SKM-1 treated with dmso at 0.1 percent for 144 hours (cell line): ENCODE measurements at regions not wholly inside any gene's neighbourhood (a gene's known extent, or its start where the extent isn't known, plus 50 kb on each side); places are given as distances from the start of the nearest gene placed in this dataset.

ENCODE experiments used
- DNase-seq: peaks from one replicate; lab custom pipeline; 2025; ENCODE audit not compliant: unreplicated experiment; lab: John Stamatoyannopoulos, UW

- DNase-seq: no peak
Observed at GRCh38 chr2:223503746-223504145, 98.4 kb downstream of the SCG2 start.

- DNase-seq: no peak
Observed at GRCh38 chr2:223508372-223508771, 93.8 kb downstream of the SCG2 start.

- DNase-seq: no peak
Observed at GRCh38 chr2:223510713-223511112, 91.4 kb downstream of the SCG2 start.

- no peak for DNase-seq
Observed at GRCh38 chr2:223511168-223511567, 91.0 kb downstream of the SCG2 start.

- DNase-seq: no peak
Observed at GRCh38 chr2:223513771-223514455, 88.2 kb downstream of the SCG2 start.

- DNase-seq: no peak
Observed at GRCh38 chr2:223519471-223519870, 82.7 kb downstream of the SCG2 start.

- DNase-seq: no peak
Observed at GRCh38 chr2:223522796-223523195, 79.4 kb downstream of the SCG2 start.

GRCh38 chr2:223523551-223524001 lies 78.6 kb downstream of the SCG2 start:
- DNase-seq: no peak

GRCh38 chr2:223524066-223524465 lies 78.1 kb downstream of the SCG2 start:
- no peak for DNase-seq

- no peak for DNase-seq
Observed at GRCh38 chr2:223526106-223526505, 76.1 kb downstream of the SCG2 start.

- no peak for DNase-seq
Observed at GRCh38 chr2:223528036-223528435, 74.1 kb downstream of the SCG2 start.

GRCh38 chr2:223529696-223530095 lies 72.5 kb downstream of the SCG2 start:
- no peak for DNase-seq

GRCh38 chr2:223530811-223531210 lies 71.3 kb downstream of the SCG2 start:
- no peak for DNase-seq

- no peak for DNase-seq
Observed at GRCh38 chr2:223532161-223532560, 70.0 kb downstream of the SCG2 start.

- no peak for DNase-seq
Observed at GRCh38 chr2:223532712-223533111, 69.4 kb downstream of the SCG2 start.

GRCh38 chr2:223536546-223536945 lies 65.6 kb downstream of the SCG2 start:
- DNase-seq: no peak

GRCh38 chr2:223537115-223537514 lies 65.0 kb downstream of the SCG2 start:
- no peak for DNase-seq

- no peak for DNase-seq
Observed at GRCh38 chr2:223537651-223538601, 64.2 kb downstream of the SCG2 start.

- no peak for DNase-seq
Observed at GRCh38 chr2:223538920-223539440, 63.2 kb downstream of the SCG2 start.

GRCh38 chr2:223541546-223541945 lies 60.6 kb downstream of the SCG2 start:
- DNase-seq: no peak

GRCh38 chr2:223542501-223542900 lies 59.7 kb downstream of the SCG2 start:
- DNase-seq: no peak

- no peak for DNase-seq
Observed at GRCh38 chr2:223545406-223545805, 56.8 kb downstream of the SCG2 start.
